HG03280 (cell line): ENCODE measurements at regions not wholly inside any gene's neighbourhood (a gene's known extent, or its start where the extent isn't known, plus 50 kb on each side); places are given as distances from the start of the nearest gene placed in this dataset.
"Not testable (repeated sequence)": the region's sequence is repeated elsewhere in the genome, so short reads cannot be mapped to it uniquely, and the experiment has no call there.

ENCODE experiments used
- ATAC-seq: cut with Tn5 transposase; IDR thresholded peaks from one replicate; pipeline ENCODE4 v1.9.1; 2021; ENCODE audit warnings: mild to moderate bottlenecking, moderate library complexity; ENCODE audit not compliant: unreplicated experiment

DNA sequence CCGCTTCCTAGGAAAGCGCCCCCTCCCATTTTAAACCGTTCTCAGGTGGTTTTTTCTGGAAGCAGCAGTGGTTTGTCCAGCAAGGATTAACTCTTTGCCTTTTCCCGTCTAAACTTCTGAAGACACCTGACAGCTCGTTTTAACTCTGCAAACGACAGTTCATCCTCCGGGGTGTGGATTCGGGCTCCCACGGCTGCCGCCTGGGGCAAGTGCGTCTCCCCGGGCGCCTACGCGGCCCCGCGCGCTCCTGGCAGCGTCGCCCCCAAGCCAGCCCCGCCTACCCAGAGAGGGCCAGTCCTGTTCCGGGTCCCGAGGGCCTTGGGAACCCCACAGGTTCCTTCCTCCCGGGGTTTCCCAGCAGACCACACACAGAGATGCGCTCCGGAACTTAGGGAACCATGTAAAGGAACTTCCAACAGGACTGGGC lies 54.4 kb downstream of the PRR18 start:
- ATAC-seq, result no peak

DNA sequence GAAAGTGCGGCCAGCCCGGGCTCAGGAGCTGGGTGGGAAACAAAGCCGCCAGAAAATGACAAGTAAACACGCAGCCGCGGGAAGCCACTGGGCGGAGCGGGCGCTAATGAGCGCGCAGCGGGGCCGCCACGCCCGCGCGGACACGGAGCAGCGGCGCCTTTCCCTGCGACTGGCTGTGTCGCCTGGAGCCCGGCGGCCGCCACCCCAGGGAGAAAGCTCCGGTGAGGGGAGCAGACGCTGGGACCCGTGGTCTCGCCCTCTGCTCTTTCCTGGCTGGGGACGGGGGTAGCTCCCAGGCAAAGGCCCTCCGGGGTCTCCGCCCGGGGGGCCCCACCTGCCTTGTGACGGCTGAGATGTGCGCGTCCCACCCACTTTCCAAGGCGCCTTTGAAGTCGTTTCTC lies 54.9 kb downstream of the PRR18 start:
- no peak for ATAC-seq

DNA sequence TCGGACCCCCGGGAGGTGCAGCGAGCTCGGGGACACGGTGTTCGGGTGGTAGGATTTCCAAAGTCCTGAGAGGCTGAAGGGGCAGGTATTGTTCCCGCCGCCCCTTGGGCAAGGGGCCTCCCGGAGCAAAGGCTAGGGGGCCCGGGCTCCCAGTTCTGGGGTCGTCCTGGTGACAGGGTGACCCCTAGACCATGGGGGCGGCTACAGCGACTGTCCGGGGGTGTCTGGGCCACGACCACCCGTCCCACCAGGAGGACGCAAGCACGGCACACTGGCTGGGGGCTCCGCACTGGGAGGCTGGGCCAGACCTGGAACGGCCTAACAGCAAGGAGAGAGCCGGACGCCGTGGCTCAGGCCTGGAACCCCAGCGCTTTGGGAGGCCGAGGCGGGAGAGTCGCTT lies 55.6 kb downstream of the PRR18 start:
- ATAC-seq, result no peak

DNA sequence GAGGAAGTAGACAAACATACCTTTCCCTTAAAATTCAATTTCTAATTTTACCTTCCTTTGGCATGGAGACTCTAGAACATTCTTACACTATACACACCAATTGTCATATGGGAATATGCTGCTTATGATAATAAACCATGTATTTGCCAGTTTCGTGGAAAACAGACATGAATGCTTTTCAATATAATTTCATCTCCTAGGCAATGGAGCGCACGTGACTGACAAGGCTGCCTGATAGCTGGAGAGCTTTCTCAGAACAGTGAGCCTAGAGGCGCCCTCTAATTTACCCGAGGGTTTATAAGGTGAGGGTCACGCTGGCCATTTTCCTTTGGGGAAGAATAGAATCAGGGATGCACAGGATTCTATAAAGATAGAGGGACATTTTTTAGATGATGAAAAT lies 56.5 kb downstream of the PRR18 start:
- no peak for ATAC-seq

DNA sequence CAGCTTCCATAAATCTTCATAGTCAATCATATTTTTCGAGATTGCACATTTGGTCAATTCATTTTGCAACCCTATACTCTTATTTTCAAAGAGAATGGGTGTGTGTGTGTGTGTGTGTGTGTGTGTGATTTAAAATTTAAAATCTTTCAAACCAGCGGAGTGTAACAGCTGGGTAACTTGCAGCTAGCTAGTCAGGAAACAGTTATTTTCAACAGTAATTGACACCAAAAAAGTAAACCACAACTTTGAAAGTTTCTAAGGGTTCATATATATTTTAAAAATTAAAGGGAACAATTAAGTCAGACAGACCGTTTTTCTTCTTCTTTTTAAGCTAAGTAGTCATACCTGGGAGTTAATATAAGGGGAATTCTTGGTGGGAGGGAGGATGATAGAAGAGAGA lies 57.0 kb downstream of the PRR18 start:
- ATAC-seq, result no peak

DNA sequence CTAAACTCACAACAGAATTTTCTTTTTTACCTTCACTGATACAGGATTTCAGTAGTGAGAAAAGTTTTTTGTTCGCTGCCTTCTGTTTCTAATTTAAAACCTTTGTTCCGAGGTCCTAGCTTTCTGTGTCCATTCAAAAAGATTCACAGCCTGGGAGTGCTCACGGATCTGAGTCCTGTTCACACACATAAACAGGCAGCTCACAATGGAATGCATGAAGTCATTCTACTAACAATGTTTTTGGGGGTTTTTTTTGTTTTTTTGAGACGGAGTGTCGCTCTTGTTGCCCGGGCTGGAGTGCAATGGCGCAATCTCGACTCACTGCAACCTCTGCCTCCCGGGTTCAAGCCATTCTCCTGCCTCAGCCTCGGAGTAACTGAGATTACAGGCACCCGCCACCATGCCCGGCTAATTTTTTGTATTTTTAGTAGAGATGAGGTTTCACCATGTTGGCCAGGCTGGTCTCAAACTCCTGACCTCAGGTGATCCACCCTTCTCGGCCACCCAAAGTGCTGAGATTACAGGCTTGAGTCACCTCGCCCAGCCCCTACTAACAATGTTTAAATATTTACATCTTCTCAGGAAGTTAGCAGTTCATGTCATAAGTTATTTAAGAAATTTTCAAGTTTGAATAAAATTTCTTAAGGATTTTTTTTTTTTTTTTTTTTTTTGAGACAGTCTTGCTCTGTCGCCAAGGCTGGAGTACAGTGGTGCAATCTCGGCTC lies 59.0 kb downstream of the PRR18 start:
- ATAC-seq, result not testable (repeated sequence)

DNA sequence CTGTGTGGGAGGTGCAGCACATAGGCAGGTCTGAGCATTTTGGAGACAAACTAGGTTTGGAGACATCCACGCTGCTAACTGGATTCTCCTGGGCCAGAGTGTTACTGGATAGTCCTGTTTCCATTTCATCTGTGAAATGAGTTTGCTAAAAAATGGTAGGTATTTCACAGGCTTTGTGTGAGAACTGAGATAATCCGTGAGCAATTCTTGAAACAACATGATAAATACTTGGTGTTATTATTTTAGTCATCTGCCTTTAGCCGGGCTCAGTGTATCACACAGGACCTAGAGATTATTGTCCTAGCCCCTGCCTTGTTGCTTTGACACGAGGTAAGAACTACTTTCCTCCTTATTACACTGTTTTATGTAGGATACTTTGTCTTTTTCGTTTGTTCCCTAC lies 63.0 kb downstream of the PRR18 start:
- no peak for ATAC-seq

DNA sequence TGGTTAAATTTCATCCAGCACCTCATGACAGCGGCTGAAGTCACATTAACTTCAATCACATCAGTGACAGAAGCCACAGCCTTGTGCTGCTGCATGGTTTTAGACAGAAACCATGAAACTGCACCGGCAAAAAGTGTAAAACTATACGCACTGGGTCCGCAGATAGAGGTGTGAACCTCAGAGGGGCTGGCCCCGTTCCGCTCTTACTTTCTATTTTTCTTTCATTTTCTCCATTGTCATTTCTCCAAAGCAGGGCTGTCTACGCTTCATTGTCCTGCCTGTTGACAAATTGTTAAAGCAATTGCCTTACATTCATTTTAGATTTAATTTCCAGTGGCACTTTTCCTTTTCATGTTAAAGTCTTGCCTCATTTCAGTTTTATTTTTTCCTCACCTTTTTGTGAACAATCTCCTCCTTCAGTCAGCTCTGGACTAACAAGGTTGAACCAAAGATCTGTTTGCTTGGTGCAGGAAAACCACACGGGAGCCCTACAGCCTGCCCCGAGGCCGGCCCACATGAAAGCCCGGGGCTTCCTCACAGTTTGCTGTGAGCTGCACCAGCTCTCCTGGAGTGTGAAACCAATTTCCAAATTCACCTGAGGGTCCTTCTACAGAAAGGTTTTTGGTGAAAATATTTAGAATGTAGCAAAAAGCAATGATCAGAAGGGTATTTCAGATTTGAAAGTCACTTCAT lies 63.7 kb downstream of the PRR18 start:
- ATAC-seq, result peak; percentile 78

DNA sequence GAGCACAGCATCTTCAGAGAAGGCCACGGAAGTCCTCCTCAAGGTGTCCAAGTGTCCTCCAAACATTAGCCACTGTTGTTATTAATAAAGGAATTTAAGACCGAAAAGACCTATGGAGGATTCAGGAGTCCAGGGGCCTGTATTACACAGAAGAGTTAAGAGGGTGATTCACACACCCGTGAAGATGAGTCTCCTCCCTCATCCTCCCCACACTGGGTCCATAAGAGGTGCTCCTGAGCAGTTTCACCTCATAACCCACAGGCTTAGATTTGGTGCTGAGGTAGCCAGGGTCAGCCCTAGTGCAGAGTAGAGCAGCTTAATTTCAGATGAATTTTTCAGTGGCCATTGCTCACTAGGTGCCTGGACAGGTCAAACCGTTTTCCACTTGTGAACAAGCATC lies 65.3 kb downstream of the PRR18 start:
- ATAC-seq, result no peak

DNA sequence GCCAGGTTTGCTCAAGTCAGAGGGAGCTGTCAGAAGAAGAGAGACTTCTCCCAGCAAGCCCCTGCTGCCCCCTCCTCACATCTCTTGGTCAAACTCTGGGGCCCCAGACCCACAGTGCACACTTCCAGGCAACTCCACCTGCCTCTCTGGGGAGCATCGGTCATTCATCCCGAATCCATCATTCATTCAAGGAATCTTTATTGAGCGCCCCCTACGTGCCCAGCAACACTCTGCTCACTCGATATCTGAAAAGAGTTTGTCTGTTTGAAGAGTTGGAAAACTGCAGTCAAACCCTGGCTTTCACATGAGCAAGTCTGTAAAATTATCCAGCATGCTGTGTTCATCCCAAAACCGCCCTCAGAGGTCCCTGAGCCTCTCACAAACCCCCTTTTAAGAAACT lies 66.2 kb downstream of the PRR18 start:
- no peak for ATAC-seq

DNA sequence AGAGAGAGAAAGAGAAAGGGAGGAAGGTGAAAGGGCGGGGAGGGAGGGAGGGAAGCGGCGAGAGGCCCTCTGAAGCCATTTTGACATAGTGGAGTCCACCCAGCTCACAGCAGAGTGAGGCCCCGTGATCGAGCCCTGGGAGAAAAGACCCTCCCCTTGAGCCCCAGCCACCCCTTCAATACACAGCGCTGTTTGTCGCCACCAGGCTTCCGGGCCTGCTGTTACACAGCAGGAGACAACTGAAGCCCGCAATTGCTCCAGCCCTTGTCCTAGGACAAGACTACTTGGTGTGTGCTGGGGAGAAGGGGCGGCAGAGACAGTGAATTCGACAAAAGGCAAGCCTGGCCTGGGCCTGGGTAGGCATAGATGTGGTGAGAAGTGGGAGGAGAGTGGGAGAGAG lies 67.3 kb downstream of the PRR18 start:
- no peak for ATAC-seq

DNA sequence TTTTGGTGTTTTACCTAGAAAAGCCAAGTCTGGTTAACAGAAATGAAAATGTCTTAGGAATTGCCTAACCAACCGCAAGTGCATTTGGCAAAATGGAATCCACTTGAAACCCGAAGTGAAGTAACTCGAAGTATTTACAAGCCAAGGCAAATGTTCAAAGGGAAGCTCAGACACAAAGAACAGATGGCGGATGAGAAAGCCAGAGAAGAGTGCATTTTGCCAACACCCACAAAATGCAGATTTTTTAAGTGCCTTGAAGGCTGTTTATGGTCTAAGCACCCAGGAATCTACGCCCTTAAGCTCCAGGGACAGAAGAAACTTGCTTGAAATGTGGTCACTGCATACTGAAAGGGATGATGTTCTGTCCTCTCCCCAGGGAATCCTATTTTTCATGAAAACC lies 70.0 kb upstream of the TBXT start:
- no peak for ATAC-seq

DNA sequence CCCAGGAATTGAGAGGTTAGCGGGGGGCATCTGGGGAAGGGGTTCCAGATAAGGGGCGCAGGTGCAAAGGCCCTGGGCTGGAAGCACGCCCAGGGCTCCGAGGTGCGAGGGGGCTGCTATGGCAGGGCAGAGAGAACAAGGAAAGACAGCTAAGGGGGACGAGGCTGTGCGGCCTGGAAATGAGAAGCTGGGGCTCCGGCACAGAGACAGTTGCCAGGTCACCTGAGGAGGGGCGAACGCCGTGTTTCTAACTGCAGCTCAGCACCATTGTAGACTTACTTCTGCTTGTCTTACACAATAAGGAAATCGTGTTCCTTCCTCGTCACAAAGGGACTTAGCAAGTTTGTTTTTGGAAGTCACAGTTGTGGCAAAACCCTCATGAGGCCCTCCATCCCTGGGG lies 68.9 kb upstream of the TBXT start:
- ATAC-seq, result no peak

DNA sequence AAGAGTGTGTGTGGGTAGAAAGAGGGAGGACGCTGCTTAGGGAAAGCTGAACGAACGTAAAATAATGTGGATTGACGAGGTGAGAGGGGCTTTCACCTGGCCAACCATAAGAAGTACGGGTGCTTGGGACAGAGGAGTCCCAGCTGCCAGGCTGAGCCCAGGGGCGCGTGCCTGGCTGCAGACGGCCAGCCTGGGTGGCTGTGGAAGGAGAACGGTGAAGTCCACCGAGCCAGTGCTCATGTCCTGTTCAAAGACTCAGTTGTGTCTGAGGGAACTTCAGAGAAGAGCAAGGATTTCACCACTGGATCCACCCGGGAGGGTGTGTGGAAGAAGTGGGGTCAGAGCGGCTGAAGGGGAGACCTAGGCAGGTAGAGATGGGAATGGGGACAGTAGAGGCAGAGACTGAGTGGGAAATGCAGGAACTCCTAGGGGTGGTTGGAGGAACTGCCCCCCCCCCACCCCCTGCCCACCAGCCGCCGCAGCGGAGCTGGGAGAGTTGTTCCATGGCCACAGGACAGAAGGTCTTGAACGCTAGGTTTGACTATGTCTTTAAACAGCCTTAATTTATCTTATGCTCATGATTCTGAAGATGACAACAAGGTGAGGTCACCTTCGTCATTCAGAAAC lies 68.1 kb upstream of the TBXT start:
- ATAC-seq, result no peak

DNA sequence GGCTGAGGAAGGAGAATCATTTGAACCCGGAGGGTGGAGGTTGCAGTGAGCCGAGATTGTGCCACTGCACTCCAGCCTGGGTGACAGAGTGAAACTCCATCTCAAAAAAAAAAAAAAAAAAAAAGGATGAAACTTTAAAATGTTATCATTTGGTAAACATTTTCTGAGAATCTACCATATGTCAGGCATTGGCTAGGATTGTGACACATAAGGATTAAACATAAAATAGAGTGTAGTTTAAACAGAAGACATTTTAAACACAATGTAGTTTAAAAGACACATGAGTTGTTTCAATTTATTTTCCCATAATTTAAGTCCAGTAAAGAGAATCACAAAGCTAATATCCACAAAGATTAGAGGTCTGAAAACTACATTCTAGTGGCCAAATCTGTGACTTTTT lies 63.5 kb upstream of the TBXT start:
- not testable (repeated sequence) for ATAC-seq

DNA sequence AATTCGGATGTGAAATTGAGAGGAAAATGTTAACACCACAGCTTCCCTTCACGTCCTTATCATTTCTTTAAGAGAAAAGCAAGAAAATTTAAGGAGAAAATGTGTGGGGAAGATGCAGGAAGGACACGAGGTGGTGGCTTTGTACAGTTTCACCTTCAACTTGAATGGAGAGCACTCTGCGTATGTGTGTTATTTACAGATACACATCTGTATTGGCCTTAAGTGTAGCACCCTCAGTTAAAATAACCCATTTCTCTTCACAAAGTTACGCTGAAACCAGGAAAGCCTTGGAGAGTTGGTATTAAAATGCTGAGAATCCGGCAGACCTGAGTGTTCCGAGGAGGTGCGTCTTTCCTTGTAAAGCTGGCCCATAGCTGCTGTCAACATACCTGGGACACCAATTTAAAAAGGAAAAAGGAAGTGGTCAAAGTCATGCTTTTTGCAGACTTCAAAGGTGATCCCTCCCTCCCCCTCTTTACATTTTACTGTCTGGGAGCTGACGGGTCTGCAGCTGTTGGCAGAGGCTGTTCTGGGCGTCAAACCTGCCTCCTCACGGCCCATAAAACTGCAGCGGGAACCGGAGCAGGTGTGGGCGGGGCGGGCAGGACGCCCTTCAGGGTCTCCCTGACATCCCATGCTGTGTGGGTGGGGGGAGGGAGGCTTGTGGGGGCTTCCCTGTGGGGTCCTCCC lies 61.3 kb upstream of the TBXT start:
- ATAC-seq, result no peak

DNA sequence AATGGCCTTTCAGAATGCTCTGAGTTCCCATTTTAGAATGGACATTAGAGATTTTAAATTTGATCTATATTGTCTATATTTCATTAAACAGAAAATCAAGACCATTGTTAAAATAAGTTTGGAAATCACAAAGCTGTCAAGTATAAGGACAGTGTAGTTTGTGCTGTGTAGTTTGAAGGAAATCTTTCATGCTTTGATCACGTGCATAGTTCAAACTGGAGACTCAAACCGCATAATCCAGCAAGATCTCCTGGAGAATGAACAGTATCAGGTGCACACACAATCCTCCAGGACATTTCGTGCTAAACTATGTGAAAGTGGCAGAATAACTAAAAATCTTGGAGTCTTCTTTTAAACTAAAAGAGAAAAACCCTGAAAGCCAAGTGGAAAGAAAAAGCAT lies 60.8 kb upstream of the TBXT start:
- ATAC-seq, result no peak

DNA sequence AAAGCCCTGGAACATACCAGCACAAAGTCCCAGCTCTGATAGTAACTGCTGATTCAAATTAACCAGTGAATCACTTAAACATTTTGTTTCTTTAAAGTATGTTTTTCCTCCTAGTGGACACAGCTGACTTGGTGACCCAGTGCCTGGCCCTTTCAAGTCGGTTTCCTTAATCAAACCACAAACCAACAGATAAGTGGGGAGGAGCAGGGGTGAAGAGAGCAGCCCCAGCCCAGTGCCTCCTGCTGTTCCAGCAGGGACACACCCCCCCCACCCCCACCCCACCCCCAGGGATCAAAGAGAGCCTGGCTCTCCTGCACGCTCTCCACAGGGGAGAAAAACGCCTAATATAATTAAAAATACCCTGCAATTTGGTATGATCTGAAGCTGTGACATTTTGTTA lies 55.4 kb upstream of the TBXT start:
- ATAC-seq, result no peak

DNA sequence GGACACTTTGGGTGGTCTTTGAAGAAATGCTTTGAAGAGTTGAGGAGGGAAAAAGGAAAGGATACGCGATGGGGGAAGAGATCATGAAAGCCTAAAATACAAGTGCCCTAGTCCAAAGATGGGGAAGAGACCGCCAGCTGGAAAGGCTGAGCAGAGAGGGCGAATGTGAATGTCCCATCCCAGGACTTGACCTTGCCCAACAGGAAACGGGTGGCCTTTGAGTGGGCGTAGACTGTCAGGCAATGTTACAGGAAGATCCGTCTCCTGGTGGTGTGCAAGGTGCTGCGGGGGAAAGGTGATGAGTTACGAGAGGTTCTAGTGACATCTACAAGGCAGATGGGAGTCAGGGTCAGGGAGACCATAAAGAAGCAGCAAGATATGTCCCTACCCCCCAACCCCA lies 55.0 kb upstream of the TBXT start:
- no peak for ATAC-seq

DNA sequence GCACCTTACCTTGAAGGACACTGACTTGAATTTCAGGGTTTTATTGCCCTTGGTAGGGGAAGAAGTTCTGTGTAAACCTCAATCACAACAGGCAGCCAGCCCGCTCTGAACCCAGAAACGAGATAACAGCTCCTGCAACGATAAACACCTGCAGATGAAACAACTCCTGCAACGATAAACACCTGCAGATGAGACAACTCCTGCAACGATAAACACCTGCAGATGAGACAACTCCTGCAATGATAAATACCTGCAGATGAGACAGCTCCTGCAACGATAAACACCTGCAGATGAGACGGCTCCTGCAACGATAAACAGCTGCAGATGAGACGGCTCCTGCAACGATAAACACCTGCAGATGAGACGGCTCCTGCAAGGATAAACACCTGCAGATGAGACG lies 54.0 kb upstream of the TBXT start:
- ATAC-seq, result no peak

DNA sequence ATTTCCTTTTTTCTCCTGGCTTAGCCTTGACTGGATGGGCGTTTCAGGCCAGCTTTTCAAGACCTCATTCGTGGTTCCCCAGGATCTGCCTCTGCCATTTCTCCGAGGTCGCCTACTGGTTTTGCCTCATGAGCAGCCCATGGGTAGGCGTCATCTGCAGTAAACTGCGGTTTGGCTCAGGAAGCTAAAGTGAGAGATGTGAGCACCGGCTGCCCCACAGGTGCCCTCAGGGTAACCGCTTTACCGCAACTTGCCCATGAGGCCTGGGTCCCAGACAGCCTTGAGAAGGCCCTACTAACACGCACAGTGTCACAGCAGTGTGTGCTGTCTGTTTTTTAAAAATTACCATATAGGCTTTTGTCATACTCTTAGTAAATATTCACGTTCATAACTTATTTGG lies 53.4 kb upstream of the TBXT start:
- no peak for ATAC-seq
